VCaP (cell line): ENCODE measurements at regions not wholly inside any gene's neighbourhood (a gene's known extent, or its start where the extent isn't known, plus 50 kb on each side); places are given as distances from the start of the nearest gene placed in this dataset.

Source experiments
- H3K27ac ChIP-seq: fragments of 450-650 bp; 2 replicates; pipeline ENCODE4 v1.5.1; 2017
- TF ChIP-seq, protein P1 (sequence below): fragments of 450-650 bp; conservative IDR thresholded peaks from 2 replicates; pipeline ENCODE4 v1.5.1; 2017; ENCODE audit warnings: mild to moderate bottlenecking, moderate library complexity

DNA sequence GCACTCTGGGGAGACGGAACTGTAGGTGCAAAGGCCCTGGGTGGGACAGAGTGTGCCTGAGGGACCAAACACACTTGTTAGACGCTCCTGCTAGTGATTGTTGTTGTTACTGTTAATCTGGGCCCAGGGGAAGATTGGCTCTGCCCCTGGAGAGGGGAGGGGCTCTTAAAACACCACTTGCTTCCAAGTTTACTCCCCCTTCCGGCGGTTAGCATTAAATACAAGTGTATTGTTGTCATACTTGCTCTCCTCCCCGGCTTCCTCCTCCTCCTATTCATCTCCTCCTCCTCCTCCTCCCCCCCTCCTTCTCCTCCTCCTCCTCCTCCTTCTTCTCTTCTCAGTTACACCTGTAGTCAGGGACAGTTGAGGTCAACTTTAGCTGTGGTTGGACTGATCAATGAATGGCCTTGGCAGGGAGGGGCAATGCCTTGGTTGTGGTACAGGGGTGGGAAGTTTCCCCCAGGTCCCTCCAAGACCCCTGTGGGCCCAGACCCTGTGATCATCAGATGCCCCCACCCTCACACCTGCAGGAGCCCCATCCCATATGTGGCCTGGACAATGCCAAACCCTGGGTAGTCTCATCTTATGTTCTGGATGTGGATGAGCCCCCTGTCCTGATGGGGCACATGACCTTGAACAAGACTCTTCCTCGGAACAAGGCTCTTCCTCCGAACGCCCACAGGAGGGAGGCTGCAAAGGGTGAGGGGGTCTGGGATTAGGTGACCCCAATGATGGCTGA lies 217.3 kb downstream of the PTPRU start:
- TF ChIP-seq, protein P1, sequence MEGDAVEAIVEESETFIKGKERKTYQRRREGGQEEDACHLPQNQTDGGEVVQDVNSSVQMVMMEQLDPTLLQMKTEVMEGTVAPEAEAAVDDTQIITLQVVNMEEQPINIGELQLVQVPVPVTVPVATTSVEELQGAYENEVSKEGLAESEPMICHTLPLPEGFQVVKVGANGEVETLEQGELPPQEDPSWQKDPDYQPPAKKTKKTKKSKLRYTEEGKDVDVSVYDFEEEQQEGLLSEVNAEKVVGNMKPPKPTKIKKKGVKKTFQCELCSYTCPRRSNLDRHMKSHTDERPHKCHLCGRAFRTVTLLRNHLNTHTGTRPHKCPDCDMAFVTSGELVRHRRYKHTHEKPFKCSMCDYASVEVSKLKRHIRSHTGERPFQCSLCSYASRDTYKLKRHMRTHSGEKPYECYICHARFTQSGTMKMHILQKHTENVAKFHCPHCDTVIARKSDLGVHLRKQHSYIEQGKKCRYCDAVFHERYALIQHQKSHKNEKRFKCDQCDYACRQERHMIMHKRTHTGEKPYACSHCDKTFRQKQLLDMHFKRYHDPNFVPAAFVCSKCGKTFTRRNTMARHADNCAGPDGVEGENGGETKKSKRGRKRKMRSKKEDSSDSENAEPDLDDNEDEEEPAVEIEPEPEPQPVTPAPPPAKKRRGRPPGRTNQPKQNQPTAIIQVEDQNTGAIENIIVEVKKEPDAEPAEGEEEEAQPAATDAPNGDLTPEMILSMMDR, result peak; percentile 47
- H3K27ac ChIP-seq, result no peak overlapping the region

DNA sequence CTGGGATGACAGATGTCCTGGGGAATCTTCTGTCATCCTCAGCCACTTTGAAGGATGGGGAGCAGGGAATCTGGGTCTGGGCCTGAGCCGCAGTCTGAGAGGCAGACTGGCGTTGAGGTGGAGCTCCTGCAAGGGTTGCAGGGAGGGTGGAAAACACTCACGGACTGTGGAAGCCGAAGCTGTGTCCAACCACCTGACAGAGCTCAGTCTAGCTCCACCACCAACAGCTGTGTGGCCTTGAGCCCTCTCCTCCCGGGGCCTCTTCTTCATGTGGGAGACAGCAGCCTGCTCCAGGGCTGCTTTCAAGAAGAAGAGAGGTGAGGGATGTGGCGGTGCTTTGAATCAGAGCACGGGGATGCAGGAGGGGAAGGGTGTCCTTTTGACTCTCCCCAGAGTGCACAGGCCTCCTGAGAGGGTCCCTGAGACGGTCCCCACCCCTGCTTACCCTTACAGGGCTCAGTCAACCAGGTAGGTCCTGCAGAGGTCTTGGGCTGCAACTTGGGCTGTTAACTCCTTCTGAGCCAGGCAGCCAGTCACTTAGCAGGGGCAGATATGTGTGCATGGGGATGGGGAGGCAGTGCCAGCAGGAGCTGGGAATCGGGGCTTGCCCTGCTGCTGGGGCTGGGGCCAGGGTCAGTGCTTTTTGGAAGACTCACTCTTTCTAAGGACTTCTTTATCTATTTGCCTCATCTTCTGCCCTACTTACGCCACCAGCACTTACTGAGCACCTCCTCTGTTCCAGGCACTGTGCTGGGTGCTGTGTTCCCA lies 216.3 kb downstream of the PTPRU start:
- TF ChIP-seq, protein P1, result no peak
- H3K27ac ChIP-seq, result no peak overlapping the region

DNA sequence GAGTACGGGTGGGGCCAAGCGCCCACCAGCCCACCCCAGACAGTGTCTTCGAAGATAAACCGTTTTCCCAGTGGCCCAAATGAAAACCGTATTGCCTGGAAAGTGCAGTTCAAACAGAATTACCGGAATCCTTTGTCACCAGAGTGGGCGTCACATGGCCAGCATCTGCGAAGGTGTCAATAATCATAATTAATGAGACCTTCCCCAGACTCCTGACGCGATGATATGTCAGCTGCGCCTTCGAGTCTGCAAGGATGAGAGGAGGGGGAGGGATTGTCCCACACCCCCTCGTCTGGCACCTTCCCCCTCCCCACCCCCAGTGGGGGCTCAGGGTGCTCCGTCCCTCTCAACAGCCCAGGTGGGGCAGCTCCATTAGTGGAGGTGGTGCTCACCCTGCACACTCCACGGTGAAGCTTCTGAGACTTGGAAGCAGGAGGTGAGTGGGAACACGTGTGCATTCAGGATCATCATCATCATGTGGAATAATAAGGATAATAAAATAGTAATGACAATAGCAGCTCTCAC lies 215.1 kb downstream of the PTPRU start:
- H3K27ac ChIP-seq, result no peak overlapping the region
- TF ChIP-seq, protein P1, result no peak

DNA sequence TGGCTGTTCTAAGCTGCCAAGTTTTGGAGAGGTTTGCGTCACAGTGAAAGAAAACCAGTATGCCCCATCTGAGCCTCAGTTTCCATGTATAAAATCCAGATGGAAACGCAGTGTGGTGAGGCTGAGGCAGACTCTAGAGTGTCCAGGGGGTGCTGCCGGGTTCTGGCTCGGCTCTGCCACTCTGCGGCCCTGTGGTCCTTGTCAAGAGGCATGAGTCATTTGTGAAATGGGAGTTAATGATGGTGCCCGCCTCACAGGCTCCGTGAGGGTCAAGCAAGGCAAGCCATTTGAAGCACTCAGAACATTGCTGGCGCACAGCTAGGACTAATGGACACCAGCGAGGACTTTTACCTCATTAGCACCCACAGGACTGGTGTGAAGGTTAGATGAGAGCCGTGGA lies 214.3 kb downstream of the PTPRU start:
- TF ChIP-seq, protein P1, result no peak
- H3K27ac ChIP-seq, result no peak overlapping the region

DNA sequence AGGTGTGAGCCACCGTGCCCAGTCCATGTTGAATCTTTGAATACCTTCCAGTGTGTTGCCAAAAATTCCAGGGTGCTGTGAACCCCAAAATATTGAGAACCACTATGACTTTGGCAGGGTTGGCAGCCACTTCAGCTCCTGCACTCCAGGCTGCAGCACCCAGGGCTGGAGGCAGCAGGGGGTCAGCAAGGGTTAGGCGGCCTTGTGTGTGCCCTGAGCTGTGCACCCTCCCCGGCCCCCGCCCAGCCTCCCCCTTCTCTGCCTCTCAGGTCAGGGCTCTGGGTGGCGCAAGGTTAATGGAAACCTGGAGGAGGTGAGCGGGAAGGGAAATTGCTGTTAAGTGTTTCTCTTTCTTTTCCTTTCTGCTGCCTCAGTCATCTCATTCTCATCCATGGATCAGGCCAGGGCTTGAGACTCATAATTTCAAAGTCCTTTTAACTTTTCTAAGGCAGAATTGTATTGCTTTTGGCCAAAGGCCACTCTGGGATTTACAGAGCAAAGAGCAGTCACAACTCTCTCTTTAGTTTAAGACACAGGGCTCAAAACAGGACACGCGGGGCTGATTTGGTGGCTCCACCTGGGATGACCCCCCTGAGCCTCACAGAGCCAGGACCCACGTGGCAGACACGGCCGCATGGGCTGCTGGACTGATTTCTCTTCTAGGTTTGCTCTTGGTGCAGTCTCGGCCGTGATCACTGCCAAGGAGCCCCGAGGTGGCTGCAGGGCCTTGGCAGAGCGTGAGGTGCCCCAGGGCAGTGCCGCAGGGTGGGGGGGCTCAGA lies 212.3 kb downstream of the PTPRU start:
- no peak overlapping the region for H3K27ac ChIP-seq
- TF ChIP-seq, protein P1, result no peak

DNA sequence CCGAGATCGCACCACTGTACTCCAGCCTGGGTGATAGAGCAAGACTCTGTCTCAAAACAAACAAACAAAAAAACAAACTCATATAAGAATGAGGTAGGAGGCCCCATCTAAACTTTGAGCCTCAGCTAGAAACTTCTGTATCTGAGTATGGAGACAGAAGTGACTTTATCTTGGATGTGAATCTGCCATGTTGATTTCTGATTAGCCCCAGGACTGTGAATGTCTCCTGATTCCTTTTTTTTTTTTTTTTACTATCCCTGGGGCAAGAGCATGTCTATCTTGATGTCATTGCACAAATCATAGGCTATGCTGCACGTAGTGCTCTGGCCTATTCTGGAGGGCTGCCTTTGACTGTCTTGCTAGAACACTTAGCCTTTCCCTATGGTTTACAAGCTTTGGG lies 211.0 kb downstream of the PTPRU start:
- TF ChIP-seq, protein P1, result no peak

More for the DNA sequence above, 211.0 kb downstream of the PTPRU start:
- no peak overlapping the region for H3K27ac ChIP-seq
